GOT3 (cell line): ENCODE measurements at regions not wholly inside any gene's neighbourhood (a gene's known extent, or its start where the extent isn't known, plus 50 kb on each side); places are given as distances from the start of the nearest gene placed in this dataset.
"Not testable (repeated sequence)": the region's sequence is repeated elsewhere in the genome, so short reads cannot be mapped to it uniquely, and the experiment has no call there.

Experiments
- DNase-seq: peaks from one replicate; lab custom pipeline; 2025; ENCODE audit warnings: mixed read lengths; lab: John Stamatoyannopoulos, UW

DNA sequence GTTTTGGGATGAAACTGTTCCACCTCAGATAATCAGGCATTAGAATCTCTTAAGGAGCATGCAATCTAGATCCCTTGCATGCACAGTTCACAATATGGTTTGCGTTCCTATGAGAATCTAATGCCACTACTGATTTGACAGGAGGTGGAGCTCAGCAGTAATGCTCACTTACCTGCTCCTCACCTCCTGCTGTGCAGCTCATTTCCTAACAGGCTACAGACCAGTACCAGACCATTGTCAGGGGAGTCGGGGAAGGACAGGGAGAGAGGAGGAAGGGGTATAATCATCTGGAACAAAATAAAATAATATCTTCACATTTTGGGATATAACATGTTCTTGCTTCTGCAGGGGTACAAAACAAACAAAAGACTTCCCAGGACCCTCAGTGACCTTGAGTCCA, 532.0 kb upstream of the FSHR start:
- no peak for DNase-seq

DNA sequence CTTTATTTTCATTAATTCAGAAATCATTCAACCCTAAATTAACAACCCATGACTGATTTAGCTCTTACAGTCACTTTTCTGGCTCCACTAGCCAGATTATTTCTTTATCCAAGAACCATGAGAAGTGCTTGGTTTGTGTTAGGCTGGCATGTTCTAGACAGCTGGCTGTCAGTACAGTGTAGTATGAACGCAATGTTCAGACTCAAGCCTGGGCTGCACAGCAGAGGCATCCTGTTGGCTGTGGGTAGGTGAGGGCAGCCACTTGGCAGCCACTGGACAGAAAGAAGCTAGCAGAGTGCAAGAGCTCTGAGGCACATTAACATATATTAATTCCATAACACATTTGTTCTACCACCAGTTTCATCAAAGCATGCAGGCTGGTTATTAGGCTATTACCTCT, 522.9 kb upstream of the FSHR start:
- no peak for DNase-seq

DNA sequence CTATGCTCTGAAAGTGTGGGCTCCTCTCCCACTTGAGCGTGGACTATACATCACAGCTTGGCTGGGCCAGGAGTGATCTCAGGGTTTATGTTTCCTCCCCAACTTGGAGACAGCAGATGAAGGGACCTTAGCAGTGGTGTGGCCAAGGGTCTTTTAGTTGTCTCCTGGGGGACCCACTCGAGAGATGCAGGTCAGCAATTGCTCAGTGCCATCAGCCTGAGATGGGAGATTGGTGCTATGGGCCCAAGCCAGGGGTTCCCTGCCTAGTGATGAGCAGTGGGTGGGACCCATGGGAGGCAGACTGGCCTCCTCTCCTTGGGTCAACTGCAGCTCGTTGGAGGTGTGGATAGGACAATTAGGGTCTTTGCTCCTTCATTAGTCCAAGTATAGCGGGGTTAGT, 510.5 kb upstream of the FSHR start:
- no peak for DNase-seq

DNA sequence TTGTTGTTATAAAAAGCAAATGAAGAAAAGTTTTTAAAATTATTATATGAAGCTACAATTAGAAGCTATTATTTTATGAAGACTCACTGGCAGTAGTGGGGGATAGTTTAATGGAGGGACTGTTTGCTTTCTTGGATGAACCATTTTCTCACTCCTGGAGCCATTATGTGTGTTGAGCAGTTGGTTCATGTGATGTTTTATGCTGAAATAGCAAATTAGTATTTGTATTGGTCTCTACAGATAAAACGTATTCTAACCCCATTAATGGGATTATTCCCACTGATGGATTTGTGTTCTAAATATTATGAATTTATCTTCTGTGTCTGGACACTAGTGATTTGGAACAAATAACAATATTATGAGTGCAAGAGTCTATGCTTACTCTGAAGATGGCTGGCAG, 507.5 kb upstream of the FSHR start:
- no peak for DNase-seq

DNA sequence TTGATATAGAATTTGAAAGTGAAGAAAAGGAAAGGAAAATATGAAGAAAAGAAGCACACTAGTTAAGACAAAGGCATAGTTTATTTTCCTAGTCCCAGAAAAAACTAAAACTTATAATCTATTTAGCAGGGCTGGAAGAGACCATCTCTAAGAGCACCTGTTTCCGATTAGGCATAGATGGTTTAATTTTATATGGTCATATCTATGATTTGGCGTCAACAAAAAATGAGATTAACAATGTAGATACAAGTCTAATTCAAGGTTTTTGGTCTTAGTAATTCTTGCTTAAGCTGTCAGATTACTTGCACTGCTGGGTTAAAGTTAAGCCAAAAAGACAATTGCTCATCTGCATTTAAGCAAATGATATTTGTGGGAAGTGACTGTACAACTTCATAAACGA, 502.5 kb upstream of the FSHR start:
- DNase-seq = no peak

DNA sequence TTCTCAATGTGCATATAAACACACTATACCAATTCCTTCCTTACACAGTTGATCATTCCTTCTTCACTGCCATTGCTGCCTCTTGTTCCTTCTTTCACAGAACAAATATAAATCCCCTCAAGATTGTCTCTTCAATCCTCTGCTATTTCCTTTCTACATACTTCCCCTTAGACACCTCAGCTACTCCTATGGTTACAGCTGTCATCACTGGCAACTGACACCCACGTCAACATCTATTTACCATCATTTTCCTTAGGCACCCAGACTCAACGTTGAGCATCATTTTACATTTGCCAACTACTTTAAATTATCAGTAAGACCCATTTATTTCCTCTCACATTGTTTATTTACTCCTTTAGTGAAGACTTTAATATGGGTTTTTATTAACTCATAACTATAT, 488.8 kb upstream of the FSHR start:
- no peak for DNase-seq

DNA sequence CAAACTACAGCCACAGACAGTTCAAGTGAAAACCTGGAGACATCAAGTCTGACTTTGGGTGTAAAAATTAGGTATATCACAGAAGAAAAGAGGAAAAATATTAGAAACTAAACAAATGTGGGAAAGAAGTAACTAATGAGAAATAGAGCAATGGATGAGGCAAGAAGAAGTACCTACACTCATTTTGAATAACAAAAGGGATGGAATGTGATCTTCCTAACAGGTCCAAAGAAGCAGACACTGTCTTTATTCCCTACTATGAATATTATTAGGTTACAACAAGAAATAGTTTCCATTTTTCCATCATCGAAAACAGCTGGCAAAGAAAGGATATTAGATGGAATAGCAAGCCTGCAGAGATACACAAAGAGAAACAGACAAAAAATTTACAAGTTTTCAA, 486.3 kb upstream of the FSHR start:
- DNase-seq = no peak

DNA sequence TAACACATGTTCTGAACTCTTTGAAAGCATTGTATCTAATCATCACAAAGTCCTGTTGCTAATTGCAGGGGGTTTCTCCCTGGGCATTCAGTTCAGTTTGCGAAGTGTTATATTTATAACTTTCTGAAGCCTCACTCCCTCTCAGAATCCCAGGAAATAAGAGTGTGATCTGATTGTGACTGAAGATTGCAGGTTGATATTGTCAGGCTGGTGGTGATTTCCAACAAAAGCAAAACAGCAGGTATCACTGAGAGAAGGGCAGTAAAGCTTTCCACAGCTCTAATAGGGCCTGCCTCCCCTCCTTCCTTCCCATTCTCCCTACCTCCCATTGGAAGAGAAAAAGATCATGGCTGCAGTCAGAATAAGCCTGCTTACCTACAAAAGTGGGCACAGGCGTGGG, 466.7 kb upstream of the FSHR start:
- DNase-seq = no peak

DNA sequence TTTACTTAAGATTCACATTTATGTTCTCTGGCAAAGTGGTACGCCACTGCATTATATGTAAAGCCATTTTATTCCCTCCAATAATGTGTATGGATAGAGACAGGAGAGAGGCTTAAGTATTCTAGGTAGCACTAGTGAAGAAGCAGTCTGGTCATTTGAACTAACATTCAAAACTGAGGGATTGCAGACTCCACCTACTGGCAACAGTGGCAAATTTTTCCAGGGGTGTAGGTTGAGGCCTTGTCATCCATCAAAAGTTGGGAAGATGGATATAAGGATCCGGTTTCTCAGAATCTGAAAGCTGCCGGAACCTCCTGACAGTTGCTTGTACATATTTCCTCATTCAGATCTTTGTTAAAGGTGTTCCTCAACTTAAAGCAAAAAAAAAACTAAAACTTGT, 465.5 kb upstream of the FSHR start:
- no peak for DNase-seq

DNA sequence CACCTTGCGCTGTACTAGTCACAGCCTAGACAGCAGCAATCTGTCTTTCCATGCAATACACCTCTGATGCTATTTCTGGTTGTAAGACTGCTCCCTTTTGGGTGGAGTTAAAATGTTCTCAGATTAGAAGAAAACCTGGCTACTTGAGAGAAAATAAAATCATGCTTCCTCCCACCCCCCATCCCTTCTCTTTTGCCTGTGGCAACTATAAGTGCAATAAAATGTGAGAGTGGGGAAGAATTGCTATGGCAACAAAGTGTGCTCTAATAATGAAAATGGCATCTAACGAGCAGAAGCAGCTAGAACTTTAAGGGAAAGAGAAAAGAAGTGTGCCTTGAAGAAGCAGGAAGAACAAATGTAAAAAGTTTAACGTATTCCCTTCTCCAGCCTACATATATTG, 464.2 kb upstream of the FSHR start:
- DNase-seq = no peak

DNA sequence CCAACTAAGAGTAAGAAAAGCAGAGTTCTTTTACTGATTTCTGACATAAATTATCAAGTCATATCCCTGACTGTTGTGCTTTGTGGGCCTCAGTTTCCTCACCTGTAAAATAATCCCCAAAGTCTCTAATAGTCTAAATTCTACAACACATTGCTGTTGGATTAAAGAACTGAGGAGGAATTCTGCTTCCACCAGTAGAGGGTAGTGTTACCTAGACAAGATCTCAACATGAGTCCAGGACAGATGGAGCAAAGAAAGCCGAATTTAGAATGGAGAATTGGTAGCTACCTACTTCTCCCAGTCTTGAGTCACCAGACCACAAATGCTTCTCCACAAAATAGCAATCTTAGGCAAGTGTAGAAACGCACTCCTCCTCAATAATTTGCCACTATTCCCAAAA, 462.5 kb upstream of the FSHR start:
- DNase-seq = no peak

DNA sequence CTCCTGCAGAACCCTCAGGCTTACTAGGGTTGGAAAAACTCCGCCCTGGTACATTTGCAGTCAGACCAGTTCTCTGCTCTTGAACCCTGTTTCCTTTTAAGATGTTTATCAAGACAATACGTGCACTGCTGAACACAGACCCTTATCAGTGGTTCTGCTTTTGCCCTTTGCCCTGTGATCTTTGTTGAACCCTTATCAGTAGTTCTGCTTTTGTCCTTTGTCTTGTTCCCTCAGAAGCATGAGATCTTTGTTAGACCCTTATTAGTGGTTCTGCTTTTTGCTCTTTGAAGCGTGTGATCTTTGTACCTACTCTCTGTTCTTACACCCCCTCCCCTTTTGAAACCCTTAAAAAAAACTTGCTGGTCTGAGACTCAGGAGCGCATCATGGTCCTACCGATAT, 457.5 kb upstream of the FSHR start:
- not testable (repeated sequence) for DNase-seq

DNA sequence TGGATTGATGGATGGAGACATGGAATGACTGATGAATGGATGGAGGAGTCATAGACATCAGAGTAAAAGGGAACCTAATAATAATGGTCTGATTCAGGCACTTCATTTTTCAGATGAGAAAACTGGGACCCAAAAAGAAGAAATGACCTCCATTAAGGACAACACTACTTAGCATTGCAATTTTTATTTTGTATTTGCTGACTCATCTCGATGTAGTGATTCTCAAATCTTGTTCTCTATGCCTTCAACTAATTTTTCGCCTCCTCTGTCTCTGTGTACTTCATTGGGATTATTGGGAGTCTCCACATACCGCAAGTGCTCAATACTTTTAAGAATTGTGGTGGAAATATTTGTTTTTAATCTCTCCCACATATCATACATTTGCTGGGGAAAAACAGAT, 446.2 kb upstream of the FSHR start:
- DNase-seq = no peak

DNA sequence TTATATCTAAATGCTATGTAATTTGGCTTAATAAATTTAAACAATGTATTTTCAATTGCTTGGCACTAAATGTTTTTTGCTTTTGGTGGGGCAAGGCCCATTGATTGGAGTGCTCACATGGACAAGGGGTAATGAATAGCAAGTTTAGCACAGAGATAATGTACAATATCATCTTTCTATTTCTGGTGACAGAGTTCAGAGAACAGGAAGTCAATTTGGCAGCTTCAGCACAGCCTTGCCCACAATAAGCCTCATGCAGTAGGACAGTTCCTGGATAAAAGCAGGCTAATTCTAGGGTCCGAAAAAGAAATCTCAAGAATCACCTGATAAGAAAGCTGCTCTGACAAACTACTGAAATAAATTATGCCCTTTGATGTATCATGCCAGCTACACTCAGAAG, 443.9 kb upstream of the FSHR start:
- DNase-seq = no peak

DNA sequence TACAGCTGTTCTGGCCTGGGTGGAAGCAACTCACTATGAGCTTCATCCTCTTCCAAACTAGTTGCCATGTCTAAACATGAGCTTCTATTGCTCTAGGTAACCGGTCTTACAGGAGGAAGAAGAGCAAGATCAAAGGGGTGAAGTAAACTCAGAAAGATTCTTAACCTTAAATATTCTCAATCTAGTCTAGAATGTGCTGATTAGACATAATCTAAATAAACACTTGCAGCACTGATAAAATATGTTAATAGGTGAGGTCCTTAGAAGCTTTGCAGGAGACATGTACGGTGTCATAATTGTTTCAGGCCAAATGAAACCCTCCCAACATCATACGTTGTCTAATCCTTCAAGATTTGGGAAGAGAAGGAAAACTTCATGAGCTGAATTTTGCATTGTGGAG, 431.6 kb upstream of the FSHR start:
- DNase-seq = no peak

DNA sequence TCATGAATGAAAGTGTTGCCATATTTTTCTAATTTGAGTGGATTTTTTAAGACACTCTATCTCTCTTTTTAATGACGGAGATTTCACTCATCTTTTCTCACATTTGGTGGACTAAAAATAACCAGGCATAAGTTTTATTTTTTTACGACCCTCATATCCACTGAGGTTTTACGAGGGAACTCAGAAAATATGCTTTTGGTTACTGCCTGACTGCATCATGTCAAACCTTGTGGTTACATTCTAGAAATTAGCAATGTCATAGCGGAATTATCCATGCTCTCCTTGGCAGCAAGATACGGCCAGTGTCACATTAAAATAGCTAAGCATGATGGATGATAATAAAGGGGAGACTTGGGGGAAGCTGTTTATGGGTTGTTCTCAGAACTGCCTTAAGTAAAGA, 428.6 kb upstream of the FSHR start:
- DNase-seq = no peak

DNA sequence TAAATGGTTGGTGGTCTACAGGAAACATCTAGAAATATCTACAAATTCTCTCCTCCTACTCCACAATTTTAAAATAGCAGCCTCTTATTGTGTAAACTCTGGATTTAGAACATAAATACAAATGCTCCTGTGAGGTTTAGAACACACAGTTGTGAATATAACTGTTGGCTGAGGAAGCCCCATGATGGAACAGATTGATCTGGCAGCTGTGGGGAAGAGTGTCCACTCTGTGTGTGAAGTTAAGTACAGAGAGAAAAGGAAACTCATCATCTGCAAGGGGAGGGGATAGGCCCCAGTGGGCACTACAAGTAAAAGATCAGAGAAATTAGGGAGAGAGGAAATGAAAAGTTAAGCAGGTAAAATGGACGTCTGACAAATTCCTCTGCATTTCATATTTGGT, 422.7 kb upstream of the FSHR start:
- no peak for DNase-seq

DNA sequence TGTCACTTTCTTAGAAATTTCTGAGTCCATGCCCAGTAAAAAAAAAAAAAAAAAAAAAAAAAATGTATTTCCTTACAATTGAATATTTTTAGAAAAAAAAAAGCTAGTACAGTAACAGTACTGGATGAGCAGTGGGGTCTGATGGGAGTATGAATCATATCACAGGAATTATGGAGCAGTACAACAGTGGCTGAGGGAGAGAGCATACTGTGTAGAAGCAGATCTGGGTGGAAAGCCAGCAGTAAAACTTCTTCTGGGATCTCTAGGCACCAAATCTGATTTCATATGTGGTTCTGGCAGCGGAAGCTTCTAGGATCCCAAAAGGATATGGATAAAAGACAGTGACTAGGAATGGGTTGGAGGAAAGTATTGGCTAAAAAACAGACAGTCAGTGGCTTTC, 414.9 kb upstream of the FSHR start:
- no peak for DNase-seq

DNA sequence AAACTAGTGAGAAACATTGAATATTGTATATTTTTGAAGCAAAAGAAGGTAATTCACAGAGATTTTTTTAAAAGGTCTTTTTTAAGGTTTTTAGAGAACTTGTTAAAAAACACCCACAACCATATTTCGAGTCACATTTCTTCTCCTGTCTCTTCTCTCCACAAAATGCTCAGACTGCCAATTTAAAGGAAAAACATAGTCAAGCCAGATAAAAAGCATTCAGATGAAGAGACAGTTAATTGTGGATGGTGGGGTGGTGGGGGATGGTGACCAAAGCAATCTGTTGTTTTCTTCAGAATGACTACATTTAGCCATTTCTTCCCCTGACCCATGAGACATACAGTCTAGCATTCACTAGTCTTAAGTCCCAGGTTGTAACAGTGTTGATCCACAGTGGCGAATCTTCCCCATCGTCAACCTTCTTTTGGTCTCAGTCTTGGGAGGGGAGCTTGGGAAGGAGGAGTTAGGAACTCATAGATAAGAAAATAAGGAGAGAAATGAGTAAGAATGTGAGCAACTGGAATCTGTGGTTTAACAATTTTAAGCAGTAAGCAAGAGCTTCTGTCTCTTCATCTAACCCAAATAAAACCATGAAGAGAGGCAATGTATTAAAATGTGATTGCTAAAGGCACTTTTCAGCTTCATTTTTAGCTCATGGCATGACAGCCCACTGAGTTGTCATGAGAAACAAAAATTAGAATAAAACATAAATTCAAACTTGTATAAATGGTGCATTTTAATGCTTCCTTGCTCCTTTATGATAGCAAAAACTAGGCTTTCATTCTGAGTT, 413.7 kb upstream of the FSHR start:
- DNase-seq = no peak

DNA sequence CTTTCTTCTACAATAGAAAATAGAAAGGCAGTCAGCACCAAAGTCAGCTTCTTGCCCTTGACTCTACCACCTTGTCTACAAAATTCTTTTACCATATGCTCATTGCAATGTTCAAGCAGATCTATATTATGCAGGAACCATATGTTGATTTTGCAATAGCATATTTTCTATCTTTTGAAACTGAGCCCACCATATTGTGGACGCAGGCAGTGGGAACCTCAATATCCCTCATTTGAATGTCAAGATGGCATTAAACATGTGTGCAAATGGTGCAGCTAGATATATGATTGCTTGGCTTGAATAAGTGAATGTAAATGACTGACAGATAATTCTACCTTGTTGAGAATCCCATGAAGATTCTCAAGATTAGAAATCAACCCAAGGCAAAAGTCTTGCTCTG, 412.7 kb upstream of the FSHR start:
- no peak for DNase-seq

DNA sequence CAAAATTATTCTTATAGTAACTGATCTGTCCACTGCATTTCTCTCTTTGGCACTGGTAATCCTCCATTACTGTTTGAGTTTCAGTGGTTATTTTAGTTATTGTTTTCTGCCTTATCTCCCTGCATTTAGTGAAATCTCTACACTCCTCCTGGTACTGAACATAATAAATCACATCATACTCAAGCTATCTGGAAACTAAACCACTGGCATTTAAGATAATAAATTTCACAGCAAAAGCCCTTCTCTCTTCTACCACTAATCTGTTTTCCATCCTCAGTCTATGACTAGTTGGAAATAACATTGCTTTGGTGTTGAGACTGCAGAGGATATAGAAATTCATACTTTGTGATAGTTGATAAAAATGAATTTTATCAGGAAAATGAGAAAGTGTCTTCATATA, 399.3 kb upstream of the FSHR start:
- no peak for DNase-seq

DNA sequence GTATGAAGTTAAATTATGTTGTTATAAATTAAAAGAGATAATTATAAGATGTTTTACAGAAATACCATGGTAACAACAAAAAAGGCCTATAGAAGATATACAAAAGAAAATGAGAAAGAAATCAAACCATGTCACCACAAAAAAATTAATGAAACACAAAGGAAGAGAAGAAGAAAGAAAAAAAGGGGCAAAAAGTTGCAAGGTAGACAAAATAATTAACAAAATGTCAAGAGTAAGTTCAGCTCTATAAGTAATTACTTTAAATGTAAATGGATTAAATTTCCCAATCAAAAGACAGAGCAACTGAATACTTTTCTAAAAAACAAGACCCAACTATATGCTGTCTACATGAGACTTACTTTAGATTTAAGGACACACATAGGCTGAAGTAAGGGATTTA, 378.4 kb upstream of the FSHR start:
- no peak for DNase-seq

DNA sequence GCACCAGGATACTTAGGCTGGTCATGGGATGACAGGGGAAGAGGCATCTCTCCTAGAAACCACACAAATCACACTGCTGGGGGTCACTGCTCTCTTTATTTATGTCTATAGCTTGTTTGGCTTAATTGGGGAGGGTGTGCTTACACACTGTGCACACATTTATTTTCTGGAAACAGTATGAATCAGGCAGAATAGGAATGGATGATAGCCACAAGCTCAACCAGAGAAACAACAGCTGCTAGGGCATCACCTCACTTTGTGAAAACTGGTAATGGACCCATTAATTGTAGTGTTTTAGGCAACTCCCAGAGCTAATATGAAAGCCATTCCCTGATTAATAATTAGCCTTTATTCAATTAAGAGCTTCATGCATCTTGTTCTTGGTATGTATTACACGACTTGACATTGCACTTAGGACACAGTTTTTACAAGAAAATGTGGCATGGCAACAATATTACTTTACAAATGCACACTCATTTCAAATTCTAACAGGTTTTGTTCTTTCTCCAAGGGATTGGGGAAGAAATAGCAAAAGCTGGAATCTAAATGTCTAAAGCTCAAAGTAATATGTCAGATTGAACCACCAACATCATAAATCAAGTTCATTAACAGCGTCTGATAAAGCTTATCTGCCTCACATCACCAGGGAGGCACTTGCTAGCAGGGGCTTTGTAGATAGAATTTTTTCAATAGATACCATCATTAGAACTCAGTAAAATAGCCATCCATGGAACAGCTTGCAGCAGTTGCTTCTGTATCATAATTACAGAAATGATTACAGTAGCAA, 361.9 kb upstream of the FSHR start:
- no peak for DNase-seq

DNA sequence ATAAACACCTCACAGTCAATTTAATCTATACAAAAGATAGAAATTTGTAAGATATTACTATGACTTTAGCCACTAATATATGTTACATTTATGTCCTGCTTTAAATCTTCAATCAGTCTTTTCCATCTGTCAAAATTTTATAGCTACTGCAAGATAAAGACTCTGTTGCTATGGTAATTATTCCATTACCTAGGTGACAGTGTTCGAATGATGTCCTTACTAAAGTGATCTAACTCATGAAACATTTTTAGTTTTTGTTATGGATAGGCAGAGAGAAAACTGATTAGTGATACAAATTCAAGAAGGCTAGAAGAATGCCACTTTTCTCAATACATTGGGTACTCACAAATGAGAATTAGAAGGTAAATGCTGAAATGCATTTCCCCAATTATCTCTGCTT, 359.9 kb upstream of the FSHR start:
- DNase-seq = no peak
